Tibial nerve (tissue), 4 donors: ENCODE measurements at regions not wholly inside any gene's neighbourhood (a gene's known extent, or its start where the extent isn't known, plus 50 kb on each side); places are given as distances from the start of the nearest gene placed in this dataset.

Source experiments
- CTCF ChIP-seq, 5 experiments: fragments of 200-600 bp in 3 of 5; fragments of 450-650 bp in 2 of 5; sonication (generic) in 3 of 5; IDR thresholded peaks; one replicate each; pipeline ENCODE4 v1.5.1; 2016 to 2019; ENCODE audit warnings: antibody characterized with exemption in 5 of 5, mild to moderate bottlenecking in 3 of 5, moderate library complexity in 2 of 5
- EP300 ChIP-seq, 2 donors: sonication (generic); formaldehyde crosslinking; IDR thresholded peaks; one replicate each; pipeline ENCODE4 v1.6.1; 2017; ENCODE audit warnings: antibody characterized with exemption in 2 of 2, mild to moderate bottlenecking in 1 of 2

- TF ChIP-seq CTCF (IDR thresholded peaks at IDR 0.05) (no peak), EP300 (IDR thresholded peaks at IDR 0.05) (no peak)
Observed at GRCh38 chr10:10498781-10499180, 518.9 kb upstream of the CELF2 start.
